WTC11 (cell line): ENCODE measurements at regions not wholly inside any gene's neighbourhood (a gene's known extent, or its start where the extent isn't known, plus 50 kb on each side); places are given as distances from the start of the nearest gene placed in this dataset.

Source experiments
- ATAC-seq: fragments of 200-7000 bp; cut with Tn5 transposase; 2 replicates; pipeline ENCODE4 v1.10.0; 2021; ENCODE audit warnings: mild to moderate bottlenecking, moderate library complexity
- CTCF ChIA-PET: fragments of 300-600 bp; sonication (Branson Sonifier 250); formaldehyde crosslinking; loops from one replicate; lab custom pipeline; 2021; ENCODE audit warnings: antibody characterized with exemption; lab: Charles Lee
- POLR2A ChIA-PET: fragments of 350-600 bp; sonication (Branson Sonifier 250); formaldehyde crosslinking; loops from one replicate; lab custom pipeline; 2021; ENCODE audit warnings: antibody characterized with exemption; lab: Charles Lee
- DNase-seq: peaks from one replicate; pipeline ENCODE4 v3.0.0; 2021; ENCODE audit warnings: low spot score
- H3K27ac Mint-ChIP-seq: 2 replicates; pipeline ENCODE4 v1.8.0; 2021; ENCODE audit warnings: mixed read lengths
- H3K27me3 Mint-ChIP-seq: 2 replicates; pipeline ENCODE4 v1.8.0; 2021; ENCODE audit warnings: low read depth, mild to moderate bottlenecking, moderate library complexity, mixed read lengths
- H3K36me3 Mint-ChIP-seq: 2 replicates; pipeline ENCODE4 v1.8.0; 2021; ENCODE audit warnings: mixed read lengths
- H3K4me1 Mint-ChIP-seq: 2 replicates; pipeline ENCODE4 v1.8.0; 2022; ENCODE audit warnings: mixed read lengths
- H3K4me3 Mint-ChIP-seq: 2 replicates; pipeline ENCODE4 v1.8.0; 2021; ENCODE audit warnings: mild to moderate bottlenecking, moderate library complexity, mixed read lengths
- H3K9me3 Mint-ChIP-seq: 2 replicates; pipeline ENCODE4 v1.8.0; 2021; ENCODE audit warnings: mixed read lengths
- ATF1 ChIP-seq: sonication (generic); formaldehyde crosslinking; IDR thresholded peaks from 2 replicates; pipeline ENCODE4 v1.8.1; 2023; ENCODE audit warnings: mild to moderate bottlenecking, moderate library complexity, missing genetic modification reagents
- ATF2 ChIP-seq: sonication (generic); formaldehyde crosslinking; IDR thresholded peaks from 2 replicates; pipeline ENCODE4 v1.8.1; 2022; ENCODE audit warnings: low read depth, missing genetic modification reagents, borderline replicate concordance
- ATF3 ChIP-seq: sonication (generic); formaldehyde crosslinking; conservative IDR thresholded peaks from 2 replicates; pipeline ENCODE4 v1.8.1; 2022; ENCODE audit warnings: mild to moderate bottlenecking, missing genetic modification reagents
- ATF6 ChIP-seq: sonication (generic); formaldehyde crosslinking; IDR thresholded peaks from 2 replicates; pipeline ENCODE4 v1.8.1; 2023; ENCODE audit warnings: mild to moderate bottlenecking, missing genetic modification reagents
- CBFB ChIP-seq: sonication (generic); formaldehyde crosslinking; IDR thresholded peaks from 2 replicates; pipeline ENCODE4 v1.8.1; 2022; ENCODE audit warnings: mild to moderate bottlenecking, low read depth, missing genetic modification reagents
- FOXJ3 ChIP-seq: sonication (generic); formaldehyde crosslinking; IDR thresholded peaks from 2 replicates; pipeline ENCODE4 v1.9.0; 2021; ENCODE audit warnings: missing genetic modification reagents, mild to moderate bottlenecking, borderline replicate concordance
- FOXP1 ChIP-seq: sonication (generic); formaldehyde crosslinking; IDR thresholded peaks from 2 replicates; pipeline ENCODE4 v1.8.0; 2022; ENCODE audit warnings: missing genetic modification reagents, mild to moderate bottlenecking, moderate library complexity, borderline replicate concordance
- HMGA2 ChIP-seq: fragments of 250-450 bp; sonication (Bioruptor Pico); IDR thresholded peaks from 2 replicates; pipeline ENCODE4 v1.4.0; 2021; ENCODE audit warnings: mild to moderate bottlenecking, moderate library complexity
- MXD4 ChIP-seq: fragments of 250-450 bp; sonication (Bioruptor Pico); IDR thresholded peaks from 2 replicates; pipeline ENCODE4 v1.8.0; 2021; ENCODE audit warnings: mild to moderate bottlenecking, moderate library complexity, borderline replicate concordance
- NR1H2 ChIP-seq: sonication (generic); formaldehyde crosslinking; IDR thresholded peaks from 2 replicates; pipeline ENCODE4 v1.9.0; 2021; ENCODE audit warnings: mild to moderate bottlenecking, moderate library complexity, missing genetic modification reagents
- OVOL2 ChIP-seq: fragments of 250-450 bp; sonication (Bioruptor Pico); IDR thresholded peaks from 2 replicates; pipeline ENCODE4 v1.9.0; 2021; ENCODE audit warnings: mild to moderate bottlenecking, borderline replicate concordance
- PRRX2 ChIP-seq: fragments of 250-450 bp; sonication (Bioruptor Pico); IDR thresholded peaks from 2 replicates; pipeline ENCODE4 v1.8.0; 2021; ENCODE audit warnings: mild to moderate bottlenecking
- RORB ChIP-seq: fragments of 250-450 bp; sonication (Bioruptor Pico); IDR thresholded peaks from 2 replicates; pipeline ENCODE4 v1.9.0; 2021; ENCODE audit warnings: mild to moderate bottlenecking
- SMAD4 ChIP-seq: sonication (generic); formaldehyde crosslinking; IDR thresholded peaks from 2 replicates; pipeline ENCODE4 v1.8.0; 2022; ENCODE audit warnings: mild to moderate bottlenecking, missing genetic modification reagents
- USF2 ChIP-seq: sonication (generic); formaldehyde crosslinking; IDR thresholded peaks from 2 replicates; pipeline ENCODE4 v1.8.1; 2023; ENCODE audit warnings: mild to moderate bottlenecking, missing genetic modification reagents, moderate library complexity
- ZBTB21 ChIP-seq: sonication (generic); formaldehyde crosslinking; IDR thresholded peaks from 2 replicates; pipeline ENCODE4 v1.8.1; 2023; ENCODE audit warnings: mild to moderate bottlenecking, missing genetic modification reagents, borderline replicate concordance
- ZNF416 ChIP-seq: fragments of 250-450 bp; sonication (Bioruptor Pico); IDR thresholded peaks from 2 replicates; pipeline ENCODE4 v1.9.0; 2021; ENCODE audit warnings: mild to moderate bottlenecking, inconsistent platforms
- ZNF425 ChIP-seq: fragments of 250-450 bp; sonication (Bioruptor Pico); conservative IDR thresholded peaks from 2 replicates; pipeline ENCODE4 v1.9.0; 2021; ENCODE audit warnings: mild to moderate bottlenecking
- TF ChIP-seq, protein P1 (sequence below): sonication (generic); formaldehyde crosslinking; IDR thresholded peaks from 2 replicates; pipeline ENCODE4 v1.8.1; 2023; ENCODE audit warnings: mild to moderate bottlenecking, missing genetic modification reagents, borderline replicate concordance
- TF ChIP-seq, protein P2 (sequence below): fragments of 250-450 bp; sonication (Bioruptor Pico); IDR thresholded peaks from 2 replicates; pipeline ENCODE4 v2.1.2; 2022; ENCODE audit warnings: mild to moderate bottlenecking, moderate library complexity

GRCh38 chr22:27213766-27214581 is 556.6 kb downstream of the MIAT start (continued):
- TF ChIP-seq, protein P1, sequence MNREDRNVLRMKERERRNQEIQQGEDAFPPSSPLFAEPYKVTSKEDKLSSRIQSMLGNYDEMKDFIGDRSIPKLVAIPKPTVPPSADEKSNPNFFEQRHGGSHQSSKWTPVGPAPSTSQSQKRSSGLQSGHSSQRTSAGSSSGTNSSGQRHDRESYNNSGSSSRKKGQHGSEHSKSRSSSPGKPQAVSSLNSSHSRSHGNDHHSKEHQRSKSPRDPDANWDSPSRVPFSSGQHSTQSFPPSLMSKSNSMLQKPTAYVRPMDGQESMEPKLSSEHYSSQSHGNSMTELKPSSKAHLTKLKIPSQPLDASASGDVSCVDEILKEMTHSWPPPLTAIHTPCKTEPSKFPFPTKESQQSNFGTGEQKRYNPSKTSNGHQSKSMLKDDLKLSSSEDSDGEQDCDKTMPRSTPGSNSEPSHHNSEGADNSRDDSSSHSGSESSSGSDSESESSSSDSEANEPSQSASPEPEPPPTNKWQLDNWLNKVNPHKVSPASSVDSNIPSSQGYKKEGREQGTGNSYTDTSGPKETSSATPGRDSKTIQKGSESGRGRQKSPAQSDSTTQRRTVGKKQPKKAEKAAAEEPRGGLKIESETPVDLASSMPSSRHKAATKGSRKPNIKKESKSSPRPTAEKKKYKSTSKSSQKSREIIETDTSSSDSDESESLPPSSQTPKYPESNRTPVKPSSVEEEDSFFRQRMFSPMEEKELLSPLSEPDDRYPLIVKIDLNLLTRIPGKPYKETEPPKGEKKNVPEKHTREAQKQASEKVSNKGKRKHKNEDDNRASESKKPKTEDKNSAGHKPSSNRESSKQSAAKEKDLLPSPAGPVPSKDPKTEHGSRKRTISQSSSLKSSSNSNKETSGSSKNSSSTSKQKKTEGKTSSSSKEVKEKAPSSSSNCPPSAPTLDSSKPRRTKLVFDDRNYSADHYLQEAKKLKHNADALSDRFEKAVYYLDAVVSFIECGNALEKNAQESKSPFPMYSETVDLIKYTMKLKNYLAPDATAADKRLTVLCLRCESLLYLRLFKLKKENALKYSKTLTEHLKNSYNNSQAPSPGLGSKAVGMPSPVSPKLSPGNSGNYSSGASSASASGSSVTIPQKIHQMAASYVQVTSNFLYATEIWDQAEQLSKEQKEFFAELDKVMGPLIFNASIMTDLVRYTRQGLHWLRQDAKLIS (CRISPR knock-in tag): no peak
- no peak for TF ChIP-seq ATF3
- TF ChIP-seq, all 79 proteins: peak for 0

DNA sequence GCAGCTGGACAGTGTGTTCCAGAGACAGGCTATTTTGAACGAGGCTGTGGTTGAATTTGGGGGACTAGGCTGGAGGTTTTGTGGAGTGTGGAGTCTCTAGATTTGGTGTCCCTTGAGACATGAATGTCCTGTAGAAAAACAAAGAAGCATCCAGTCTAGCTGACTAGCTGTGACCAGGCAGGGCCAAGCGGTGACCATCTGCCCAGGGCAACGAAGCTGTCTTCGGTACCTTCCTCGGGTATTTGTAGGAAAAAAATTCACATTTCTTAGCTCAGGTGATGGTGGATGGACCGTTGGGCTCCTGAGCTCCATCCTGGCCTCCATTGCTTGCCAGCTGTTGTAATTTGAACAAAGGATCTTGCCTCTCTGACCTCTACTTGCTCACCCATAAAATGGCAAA is 557.3 kb downstream of the MIAT start:
- CTCF ChIA-PET: no interaction called here
- no peak for ATAC-seq

GRCh38 chr22:27215871-27216270 is 558.5 kb downstream of the MIAT start:
- no peaks in the 10 kb centered on the region for H3K9me3 Mint-ChIP-seq
- ChIA-PET POLR2A (no interaction called here), CTCF (interaction anchor here (0.5 kb wide), 1 partner anchor 314 kb away, joined by 5 read pairs; no protein-coding TSS in a partner anchor)
- H3K36me3 Mint-ChIP-seq: no peaks in the 10 kb centered on the region
- ATAC-seq (no peak), DNase-seq (no peak)
- H3K4me3 Mint-ChIP-seq: no peak overlapping the region
- peaks cover 3% of the 10 kb centered on the region for H3K27me3 Mint-ChIP-seq
- no peak overlapping the region for H3K27ac Mint-ChIP-seq
- 0 out of 2 replicates have a peak, but pooled peaks cover 8% of the 10 kb centered on the region for H3K4me1 Mint-ChIP-seq
- TF ChIP-seq NR1H2 (CRISPR knock-in tag): no peak
- TF ChIP-seq RORB (CRISPR knock-in tag): no peak
- no peak for TF ChIP-seq ZBTB21 (CRISPR knock-in tag)
- TF ChIP-seq ZNF425 (CRISPR knock-in tag): no peak
- no peak for TF ChIP-seq CBFB
- TF ChIP-seq HMGA2: no peak
- TF ChIP-seq SMAD4: no peak
- TF ChIP-seq ATF6 (CRISPR knock-in tag): no peak
- no peak for TF ChIP-seq FOXJ3 (CRISPR knock-in tag)
- TF ChIP-seq, protein P2, sequence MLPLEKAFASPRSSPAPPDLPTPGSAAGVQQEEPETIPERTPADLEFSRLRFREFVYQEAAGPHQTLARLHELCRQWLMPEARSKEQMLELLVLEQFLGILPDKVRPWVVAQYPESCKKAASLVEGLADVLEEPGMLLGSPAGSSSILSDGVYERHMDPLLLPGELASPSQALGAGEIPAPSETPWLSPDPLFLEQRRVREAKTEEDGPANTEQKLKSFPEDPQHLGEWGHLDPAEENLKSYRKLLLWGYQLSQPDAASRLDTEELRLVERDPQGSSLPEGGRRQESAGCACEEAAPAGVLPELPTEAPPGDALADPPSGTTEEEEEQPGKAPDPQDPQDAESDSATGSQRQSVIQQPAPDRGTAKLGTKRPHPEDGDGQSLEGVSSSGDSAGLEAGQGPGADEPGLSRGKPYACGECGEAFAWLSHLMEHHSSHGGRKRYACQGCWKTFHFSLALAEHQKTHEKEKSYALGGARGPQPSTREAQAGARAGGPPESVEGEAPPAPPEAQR: no peak
- TF ChIP-seq USF2: no peak
- TF ChIP-seq MXD4 (CRISPR knock-in tag): no peak
- no peak for TF ChIP-seq ATF2 (CRISPR knock-in tag)

More for the DNA sequence above, 557.3 kb downstream of the MIAT start:
- no peak for TF ChIP-seq ZNF416 (CRISPR knock-in tag)
- TF ChIP-seq OVOL2 (CRISPR knock-in tag): no peak
- TF ChIP-seq FOXP1 (CRISPR knock-in tag): no peak
- no peak for TF ChIP-seq PRRX2 (CRISPR knock-in tag)
- no peak for TF ChIP-seq ATF1
- H3K27me3 Mint-ChIP-seq: peaks cover 3% of the 10 kb centered on the region
- DNase-seq: no peak
- H3K9me3 Mint-ChIP-seq: no peaks in the 10 kb centered on the region
- no peaks in the 10 kb centered on the region for H3K36me3 Mint-ChIP-seq
- POLR2A ChIA-PET: no interaction called here
- H3K4me1 Mint-ChIP-seq: peaks cover 16% of the 10 kb centered on the region
- no peak overlapping the region for H3K27ac Mint-ChIP-seq
- no peak overlapping the region for H3K4me3 Mint-ChIP-seq
